GM18499 (cell line): ENCODE measurements at regions not wholly inside any gene's neighbourhood (a gene's known extent, or its start where the extent isn't known, plus 50 kb on each side); places are given as distances from the start of the nearest gene placed in this dataset.
"Not testable (repeated sequence)": the region's sequence is repeated elsewhere in the genome, so short reads cannot be mapped to it uniquely, and the experiment has no call there.

Source experiments
- ATAC-seq: cut with Tn5 transposase; IDR thresholded peaks from one replicate; pipeline ENCODE4 v1.9.1; 2021; ENCODE audit warnings: moderate number of reproducible peaks; ENCODE audit not compliant: insufficient read depth, unreplicated experiment

DNA sequence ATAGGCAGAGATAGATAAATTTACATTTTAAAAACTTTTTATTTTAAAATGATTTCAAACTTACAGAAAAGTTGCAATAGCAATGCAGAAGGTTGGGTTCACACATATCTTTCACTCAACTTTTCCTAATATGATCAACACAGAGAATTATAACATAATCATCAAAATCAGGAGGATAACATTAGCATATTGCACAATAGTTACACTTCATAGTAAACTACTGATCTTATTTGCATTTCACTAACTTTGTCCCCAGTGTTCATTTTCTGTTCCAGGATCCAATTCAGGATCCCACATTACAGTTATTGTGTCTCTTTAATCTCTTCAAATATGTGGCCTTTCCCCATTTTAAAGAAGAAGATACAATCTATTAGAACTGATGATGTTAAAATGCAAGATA lies 115.4 kb upstream of the ETV6 start:
- ATAC-seq, result no peak

DNA sequence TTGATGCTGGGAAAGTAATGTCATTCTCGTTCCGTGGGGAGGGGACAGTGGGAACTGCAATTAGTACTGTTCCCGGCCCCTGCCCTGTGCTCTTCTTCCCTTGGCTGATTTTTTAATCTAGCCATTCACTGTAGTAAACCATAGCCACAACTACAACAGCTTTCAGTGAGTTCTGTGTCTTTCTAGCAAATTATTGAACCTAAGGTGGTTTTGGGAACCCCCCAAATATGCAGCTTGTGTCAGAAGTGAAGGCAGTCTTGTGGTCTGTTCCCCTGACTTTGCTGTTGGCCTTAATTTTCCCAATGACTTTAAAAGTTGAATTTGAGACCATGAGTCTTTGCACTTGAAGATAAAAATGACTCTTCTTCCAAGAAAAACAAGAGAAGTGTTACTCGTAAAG lies 114.3 kb upstream of the ETV6 start:
- ATAC-seq, result no peak

DNA sequence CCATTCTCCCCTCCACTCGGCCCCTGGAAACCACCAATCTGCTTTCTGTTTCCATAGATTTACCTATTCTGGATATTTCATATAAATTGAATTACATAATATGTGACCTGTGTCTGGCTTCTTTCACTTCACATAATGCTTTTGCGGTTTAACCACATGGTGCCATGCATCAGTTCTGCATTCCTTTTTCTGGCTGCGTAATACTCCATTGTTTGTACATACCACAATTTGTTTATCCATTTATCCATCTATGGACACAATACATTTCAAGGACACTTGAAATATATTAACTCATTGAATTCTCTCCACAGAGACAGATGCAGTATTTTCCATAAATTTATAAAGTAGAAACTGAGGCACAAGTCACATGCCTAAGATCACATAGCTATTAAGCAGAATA lies 110.3 kb upstream of the ETV6 start:
- ATAC-seq, result no peak

DNA sequence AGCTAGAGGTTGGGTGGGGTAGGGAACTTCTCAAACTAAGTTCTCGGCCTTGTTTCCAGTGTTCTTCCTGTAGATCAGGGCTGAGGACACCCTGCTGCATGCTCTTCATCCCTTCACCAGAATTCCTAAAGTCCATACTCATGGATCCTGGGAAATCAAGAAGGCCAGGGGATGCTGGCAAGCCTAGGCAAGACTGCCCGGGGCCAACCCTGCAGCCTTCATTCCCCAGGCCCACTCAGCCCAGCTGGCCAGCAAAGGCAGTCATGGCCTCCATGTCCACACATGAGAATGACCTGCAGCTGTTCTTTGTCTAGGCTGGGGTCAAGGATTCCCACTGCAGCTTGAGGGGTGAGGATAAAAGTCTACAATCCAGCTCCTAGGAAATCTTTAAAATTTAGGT lies 109.3 kb upstream of the ETV6 start:
- no peak for ATAC-seq

DNA sequence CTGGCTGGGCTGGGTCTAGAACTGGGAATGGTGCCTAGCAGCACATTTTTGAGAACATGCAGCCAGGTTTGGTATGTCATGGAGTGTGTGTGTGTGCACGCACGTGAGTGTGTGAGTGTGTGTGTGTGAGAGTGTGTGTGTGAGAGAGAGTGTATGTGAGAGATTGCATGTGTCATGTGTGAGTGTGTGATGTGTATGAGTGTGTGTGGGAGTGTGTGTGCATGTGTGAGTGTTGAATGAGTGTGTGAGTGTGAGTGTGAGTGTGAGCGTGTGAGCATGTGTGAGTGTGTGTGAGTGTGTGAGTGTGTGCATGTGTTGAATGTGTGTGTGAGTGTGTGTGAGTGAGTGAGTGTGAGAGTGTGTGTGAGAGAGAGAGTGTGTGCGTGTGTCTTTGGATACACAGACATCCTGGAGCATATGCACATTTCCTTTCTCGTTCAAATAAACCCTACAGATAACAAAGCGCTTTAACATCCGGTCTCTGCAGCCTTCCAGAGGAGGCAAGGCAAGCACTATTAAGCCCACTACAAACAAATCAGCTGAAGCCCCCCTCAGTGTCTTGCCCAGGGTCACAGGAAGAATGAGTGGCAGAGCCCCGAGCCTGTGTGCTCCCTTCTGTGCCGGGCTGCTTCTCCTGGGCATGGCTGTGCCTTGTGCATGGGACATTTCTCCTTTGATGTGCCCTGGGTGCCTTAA lies 108.7 kb upstream of the ETV6 start:
- no peak for ATAC-seq

DNA sequence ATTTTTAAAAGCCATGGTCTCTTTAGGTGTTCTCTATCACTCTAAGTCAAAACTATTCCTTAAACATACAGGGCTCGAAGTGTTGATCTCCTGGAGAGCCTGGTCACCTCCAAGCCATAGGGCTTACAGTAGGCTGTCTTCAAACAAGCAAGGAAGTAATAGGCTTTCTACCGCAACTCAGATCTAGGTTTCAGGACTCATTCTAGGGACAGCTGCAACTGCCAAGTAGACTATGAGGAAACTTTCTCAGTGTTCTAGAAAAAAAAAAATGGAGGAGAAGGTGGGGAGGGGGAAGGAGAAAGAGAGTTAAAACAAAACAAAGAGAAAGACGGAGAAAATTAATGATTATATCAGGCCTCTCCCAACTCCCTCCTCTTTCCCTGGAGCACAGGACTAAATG lies 106.9 kb upstream of the ETV6 start:
- ATAC-seq, result no peak

DNA sequence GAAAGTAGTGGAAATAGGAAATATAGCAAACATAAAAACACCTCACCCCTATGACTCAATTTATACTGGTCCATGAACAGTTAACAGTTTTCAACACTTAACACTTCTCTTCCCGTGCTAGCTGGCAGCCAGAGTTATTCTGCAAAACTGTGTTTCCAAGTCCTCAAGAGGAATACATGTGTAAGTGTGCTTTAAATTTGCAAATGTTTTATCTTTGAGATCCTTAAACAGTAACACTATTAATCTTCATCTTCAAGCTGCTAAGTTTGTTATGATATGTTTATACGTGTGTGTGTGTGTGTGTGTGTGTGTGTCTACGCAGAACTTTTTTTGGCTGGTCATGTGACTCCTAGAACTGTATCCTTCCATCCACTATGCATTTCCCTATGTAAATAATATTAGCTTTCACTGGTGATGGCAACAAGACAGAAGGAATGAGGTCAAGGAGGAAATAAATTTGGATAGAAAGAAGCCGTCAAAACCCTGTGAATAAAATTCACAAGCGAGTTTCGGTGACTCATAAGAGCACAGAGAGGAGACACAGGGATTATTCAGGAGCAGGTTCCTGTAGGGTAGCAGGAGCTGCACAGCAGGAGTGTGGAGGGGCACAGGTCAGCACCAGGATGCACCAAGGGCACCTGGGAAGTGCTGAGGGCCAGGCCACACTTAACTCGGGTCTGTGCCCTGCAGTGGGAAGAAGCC lies 105.9 kb upstream of the ETV6 start:
- ATAC-seq, result no peak

DNA sequence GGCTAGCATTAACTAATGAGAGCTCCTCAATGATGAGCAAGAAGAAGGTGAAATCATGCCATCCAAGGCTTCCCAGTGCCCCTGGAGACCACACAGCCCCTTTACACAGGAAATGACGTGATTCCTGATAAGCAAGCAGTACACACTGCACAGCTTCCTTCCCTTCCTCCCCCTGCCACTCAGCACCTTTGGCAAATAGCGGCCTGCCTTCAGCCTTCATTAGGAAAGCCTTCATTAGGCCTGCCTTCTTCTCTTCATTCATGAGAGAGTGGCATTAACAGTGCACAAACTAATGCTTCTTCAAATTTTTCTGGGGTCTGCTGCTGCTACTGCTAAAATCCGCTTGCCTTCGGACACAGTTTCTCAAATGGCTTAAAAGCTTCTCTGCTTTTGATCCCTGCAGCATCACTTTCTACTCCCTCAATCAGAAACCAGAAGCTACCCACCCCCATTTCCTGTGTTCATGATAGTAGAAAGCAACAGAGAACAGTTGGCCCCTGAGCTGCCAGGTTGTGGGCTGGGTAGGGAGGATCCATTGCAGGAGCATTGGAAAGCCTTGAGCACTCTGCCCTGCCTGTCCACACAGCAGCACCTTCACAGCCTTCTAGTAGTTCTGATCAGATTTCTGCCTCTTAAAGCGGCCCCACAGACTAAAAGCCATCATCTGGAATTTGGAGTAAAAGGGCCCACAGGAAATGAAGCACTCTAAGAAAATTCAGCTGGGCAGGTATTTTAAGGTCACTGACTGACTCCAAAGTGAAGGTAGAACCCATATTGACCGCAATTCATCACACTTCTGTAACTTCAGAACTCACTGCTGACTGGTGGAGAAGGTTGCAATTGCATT lies 103.8 kb upstream of the ETV6 start:
- no peak for ATAC-seq

DNA sequence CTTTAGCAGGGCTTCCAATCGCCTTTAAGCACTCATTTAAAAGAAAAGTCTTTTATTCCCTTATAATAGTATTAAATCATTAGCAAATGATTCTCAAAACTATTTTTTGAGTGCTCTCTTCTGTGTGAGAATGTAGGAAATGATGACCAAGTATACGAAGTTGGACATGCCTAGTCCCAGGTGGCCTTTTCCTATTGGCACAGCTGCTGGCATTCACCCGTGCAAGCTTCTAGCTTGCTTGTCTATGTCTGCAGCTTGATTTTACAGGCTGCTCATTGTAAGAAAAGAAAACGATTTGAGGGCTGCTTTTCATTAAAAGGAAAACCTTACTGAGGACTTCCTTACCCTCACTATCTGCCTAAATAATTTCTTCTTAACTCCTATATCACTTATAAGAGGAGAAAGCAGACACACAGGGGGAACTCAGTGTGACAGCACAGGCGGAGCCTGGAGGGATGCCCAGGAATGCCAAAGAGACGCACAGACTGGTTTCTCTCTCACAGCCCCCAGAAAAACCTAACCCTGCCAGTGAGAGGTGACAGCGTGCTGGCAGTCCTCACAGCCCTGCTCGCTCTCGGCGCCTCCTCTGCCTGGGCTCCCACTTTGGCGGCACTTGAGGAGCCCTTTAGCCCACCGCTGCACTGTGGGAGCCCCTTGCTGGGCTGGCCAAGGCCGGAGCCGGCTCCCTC lies 102.7 kb upstream of the ETV6 start:
- ATAC-seq, result not testable (repeated sequence)

DNA sequence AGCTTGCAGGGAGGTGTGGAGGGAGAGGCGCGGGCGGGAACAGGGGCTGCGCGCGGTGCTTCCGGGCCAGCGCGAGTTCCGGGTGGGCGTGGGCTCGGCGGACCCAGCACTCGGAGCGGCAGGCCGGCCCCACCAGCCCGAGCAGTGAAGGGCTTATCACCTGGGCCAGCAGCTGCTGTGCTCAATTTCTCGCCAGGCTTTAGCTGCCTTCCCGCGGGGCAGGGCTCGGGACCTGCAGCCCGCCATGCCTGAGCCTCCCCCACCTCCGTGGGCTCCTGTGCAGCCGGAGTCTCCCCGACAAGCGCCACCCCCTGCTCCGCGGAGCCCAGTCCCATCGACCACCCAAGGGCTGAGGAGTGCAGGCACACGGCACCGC lies 102.2 kb upstream of the ETV6 start:
- ATAC-seq, result not testable (repeated sequence)

DNA sequence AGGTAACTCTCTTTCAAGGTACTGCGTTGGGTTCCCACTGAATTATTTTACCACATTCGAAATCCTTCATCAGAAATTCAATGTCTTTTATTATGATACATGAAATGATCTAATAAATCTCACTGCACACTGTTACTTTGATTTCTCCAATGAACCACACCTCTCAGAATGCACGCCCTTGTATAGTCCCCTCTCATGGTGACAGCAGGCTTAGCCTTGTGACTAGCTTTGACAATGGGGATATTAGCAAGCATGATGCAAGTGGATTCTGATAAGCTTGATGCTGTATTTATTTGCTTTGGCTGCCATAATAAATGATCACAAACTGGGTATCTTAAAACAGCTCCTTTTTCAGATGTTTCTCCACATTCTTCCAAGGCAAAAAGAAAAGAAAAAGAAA lies 100.4 kb upstream of the ETV6 start:
- no peak for ATAC-seq

DNA sequence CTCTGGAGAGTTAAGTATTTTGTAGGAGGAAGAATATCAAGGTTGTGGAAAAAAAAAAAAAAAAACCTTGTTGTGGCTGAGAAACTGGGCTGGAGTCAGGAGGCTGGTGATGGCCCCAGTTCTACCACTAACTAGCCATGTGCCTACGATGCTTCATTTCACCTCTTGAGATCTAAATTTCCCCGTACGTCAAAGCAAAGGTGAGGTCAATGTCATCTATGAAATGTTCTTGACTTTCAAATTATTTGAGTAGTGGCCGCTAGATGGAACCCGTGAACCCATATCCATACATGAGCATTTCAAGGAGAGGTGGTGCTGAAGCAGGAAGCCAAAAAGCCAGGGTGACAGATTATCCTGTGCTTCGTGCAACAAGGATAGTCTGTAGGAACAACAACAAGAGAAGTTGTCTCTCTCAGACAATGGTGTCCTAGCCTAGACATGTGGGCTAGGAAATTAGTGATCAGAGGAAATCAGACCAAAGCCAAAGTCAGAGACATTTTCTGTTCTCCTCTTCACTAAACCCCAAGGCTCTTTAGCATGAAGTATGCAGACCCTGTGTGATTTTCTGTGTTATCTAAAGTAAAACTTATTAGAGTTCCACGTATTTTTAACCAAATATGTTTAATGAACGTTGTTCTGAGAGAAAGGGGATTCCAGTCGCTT lies 95.5 kb upstream of the ETV6 start:
- no peak for ATAC-seq

DNA sequence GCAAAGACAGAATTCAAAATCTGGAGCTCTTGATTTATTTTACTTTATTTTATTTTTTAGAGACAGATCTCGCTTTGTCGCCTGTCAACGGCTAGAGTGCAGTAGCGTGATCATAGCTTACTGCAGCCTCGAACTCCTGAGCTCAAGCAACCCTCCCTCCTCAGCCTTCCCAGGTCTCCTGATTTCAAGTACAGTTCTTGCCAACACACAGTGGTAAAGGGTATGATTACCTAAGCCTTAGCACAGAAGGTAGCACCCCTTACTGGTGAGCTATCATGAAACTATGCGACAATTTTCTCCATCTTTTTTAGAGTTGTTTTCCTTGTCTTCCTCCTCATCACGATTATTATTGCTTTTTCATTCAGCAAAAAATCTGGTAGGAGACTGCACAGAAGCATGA lies 94.3 kb upstream of the ETV6 start:
- ATAC-seq, result no peak

DNA sequence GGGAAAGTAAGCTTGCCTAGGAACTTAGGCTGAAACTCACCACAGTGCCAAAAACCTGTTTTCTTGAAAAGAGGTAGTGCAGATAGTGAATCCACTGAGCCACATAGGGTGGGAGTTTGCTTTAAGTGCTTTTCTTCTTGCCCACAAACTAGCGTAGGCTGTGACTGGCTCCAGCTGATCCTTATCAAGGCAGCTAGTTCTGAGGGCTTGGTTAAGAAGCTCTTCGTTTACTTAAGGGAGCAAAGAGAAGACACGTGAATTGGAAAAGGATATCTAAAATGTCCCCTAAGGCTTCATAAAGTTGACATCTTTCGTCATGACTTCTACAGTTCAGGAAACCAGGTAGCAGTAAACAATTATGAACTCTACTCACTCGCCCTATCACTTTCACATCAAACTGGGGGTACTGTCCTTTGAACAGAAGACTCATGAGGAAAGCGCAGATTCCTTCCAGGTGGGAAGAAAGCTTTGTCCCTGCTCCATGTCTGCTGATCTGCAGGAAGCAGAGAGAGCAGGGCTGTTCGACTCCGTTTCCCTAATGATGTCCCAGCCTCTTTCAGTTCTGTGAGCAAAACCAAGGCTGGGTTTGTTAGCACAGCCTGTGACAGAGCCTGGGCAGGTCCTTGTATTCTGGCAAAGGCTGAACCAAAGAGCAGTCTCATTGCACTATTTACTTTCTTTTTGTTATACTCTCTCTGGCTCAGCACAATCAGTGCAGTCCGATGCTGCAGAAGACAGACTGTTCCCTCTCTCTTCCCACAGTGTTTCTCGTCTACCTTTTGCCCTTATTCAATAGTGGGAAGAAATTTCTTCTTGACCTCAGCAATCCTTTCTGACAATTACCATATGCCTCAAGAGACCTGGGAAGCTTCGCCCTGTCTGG lies 93.5 kb upstream of the ETV6 start:
- ATAC-seq, result no peak

DNA sequence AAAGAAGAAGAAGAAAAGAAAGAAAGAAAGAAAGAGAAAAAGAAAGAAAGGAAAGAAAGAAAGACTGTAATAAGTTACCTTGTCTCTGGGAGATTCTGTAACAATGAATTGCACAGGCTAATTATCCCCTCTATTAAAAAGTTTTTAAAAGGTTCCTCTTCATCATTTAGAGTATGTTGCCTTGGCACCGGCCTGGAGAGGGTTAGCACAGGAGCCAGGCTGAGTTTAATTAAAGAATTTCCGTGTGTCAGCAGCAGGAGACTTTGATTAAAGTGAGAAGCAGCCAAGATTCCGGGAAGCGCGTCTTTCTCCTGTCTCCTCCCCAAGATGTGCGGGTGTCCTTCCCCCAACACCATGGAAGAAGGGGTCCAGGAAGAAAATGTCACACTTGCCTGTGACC lies 92.8 kb upstream of the ETV6 start:
- no peak for ATAC-seq

DNA sequence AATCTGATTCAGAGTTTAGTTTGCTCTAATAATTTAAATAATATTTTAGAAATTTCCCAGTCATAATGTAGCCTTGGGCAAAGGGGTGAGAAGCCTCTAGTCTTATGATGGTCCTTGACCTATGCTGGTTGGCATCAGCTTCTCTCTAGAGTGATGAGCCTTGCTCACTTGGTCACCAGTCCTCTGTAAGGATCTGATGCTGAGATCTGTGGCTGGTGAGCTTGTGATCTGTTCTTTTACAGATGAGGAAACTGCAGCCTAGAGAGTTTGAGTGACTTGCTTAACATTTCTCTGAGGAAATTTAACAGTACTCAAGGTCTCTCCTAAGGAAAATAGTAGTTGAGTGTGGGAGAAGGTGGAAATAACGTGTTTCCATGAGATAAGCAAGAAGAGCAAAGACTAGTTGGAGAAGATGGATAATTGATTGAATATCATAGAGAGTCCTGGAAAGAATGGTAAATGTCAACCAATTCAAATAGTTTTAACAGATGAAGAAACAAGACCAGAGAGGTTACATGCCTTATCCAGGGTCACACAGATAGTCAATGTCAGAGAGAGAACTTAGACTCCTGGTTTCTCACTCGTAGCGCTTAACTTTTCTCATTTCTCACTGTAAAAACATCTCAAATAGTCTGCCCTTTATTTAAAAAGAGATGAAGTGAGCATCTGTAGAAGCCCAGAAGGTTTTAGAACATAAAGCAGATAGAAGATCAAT lies 89.7 kb upstream of the ETV6 start:
- no peak for ATAC-seq

DNA sequence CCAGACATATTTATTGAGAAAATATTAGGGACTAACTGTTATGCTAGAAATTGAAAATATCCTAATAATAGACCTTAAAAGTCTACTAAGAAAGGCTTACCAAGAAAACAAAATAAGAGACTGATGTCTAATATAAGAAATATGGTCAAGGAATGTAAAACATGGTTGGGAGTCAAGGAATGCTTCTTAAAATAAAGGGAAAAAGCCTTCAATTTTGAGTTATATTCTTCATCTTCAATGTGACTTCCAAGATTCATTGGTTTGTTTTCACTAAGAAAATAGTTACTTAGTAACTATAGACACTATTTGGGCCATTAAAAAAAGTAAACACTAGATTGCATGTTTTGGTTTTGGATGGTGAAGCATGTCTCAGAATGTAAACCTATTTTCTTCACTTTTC lies 88.1 kb upstream of the ETV6 start:
- ATAC-seq, result no peak

DNA sequence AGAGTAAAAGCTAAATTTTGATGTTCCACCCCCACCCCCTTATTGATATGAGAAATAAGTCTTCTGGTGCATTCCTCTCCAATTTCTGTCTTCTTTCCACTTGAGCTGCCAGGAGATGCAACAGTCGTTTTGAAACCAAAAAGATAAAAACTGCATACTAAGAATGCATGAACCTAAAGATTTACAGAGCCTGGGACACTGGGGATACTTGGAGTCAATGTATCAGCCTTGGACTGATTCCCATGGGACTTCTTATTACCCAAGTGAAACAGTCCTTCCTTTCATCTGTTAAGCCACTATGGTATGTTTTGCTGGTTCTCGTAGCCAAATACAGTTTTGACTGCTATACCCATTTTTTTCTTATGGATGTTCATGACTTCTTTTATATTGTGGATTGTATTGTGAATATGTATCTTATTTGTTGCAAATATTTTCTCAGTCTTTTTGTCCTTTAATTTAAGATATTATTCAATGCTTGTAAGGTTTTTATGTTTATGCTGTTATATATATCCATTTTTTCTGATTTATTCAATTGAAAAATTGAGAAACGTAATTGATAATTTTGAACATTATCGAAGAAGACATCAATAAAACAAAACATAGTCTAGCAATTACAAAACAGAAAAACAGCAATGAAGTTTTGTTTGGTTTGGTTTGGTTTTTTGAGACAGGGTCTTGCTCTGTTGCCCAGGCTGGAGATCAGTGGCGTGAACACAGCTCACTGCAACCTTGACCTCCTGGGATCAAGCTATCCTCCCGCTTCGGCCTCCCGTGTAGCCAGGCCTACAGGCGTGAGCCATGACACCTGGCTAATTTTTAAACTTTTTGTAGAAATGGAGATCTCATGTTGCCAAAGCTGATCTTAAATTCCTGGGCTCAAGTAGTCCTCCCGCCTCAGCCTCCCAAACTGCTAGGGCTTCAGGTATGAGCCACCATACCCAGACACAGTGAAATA lies 85.4 kb upstream of the ETV6 start:
- no peak for ATAC-seq
